ENCODE measurements at regions not wholly inside any gene's neighbourhood (a gene's known extent, or its start where the extent isn't known, plus 50 kb on each side); places are given as distances from the start of the nearest gene placed in this dataset.
"Not testable (repeated sequence)": the region's sequence is repeated elsewhere in the genome, so short reads cannot be mapped to it uniquely, and the experiment has no call there.

DNA sequence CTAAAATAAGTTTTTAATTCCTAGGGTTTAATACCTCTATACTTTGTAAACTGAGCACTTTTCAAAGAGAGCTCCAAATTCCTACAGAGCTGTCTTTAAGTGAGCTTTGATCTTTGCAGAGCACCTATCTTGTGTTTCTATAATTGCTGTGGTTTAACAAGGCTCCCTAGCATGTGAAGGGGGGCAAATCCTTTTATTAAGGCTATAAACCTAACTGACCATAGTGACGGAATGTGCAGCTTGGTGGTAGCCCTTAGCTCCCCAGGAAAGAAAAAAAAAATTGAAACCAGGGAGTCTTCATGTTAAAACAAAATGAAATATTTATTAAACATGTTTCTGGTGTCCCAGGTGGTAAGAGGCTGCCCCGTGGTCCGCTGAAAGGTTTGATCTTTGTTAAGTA lies 78.6 kb upstream of the ETAA1 start:
- no peak for DNase-seq

DNA sequence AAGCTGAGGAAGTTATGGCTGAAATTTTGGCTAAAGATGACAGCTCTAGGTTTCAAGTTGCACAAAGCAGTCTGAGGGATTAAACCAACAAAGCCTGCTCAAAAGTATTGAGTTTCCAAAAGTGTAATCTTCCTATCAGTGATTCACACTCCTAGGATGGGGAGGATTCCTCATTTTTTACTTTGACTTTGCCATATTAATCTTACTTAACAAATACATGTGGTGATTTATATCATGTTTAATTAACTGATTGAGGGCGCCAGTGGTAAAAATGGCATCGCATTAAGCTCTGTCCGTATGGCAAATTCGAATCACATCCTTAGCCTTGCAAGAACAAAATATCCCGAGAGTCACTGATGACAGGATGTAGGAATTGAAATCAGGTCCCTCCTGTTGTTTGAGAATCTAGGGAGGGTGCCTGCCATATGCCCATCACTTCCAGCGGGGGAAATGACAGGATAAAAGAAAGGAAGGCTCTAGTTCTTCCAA lies 78.1 kb upstream of the ETAA1 start:
- no peak for DNase-seq

DNA sequence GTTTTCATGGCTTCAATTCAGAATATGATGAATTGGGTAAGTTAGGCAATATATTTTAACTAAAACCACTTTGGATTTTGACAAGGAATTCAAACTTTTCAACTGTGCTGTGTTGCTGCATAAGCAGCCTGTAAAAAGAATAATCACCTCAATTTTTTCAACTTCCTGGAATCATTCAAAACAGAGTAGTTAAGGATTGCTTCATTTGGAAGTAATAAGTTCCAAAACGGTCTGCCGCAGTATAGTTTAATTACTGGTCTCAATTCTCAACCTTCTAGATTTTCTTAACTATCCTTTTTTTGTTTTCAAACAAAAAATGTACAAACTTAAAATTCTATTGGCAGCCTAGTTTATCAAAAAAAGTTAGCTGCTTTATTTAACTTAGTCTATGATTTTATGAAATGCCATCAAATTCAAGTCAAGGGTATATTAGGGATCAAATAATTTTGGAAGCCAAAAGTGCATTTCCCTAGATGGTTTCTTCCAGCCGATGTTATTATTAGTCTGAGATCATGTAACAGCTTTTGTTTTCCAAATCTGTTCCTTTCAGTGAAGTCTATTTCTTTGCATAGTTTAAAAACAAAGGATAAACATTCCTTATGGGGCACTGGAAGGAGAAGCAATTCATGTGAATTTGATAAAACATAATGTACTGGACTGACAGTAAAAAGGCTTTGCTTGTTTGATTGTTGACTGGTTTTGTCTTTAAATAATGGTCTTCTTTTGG lies 76.1 kb upstream of the ETAA1 start:
- no peak for DNase-seq

DNA sequence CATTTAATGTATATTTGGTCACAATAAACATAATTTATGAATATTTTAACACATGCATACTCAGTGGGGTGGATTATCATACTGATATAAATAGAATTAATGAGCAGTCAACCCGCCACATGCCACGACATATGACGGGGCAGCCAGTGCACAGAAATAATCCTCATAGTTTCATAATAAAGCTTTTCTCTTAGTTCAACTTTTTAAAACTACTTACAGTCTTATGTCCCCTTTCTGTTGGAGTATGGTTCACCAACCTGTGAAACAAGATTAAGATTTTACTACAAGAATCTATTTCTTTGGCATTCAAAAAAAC lies 75.6 kb upstream of the ETAA1 start:
- DNase-seq = no peak

DNA sequence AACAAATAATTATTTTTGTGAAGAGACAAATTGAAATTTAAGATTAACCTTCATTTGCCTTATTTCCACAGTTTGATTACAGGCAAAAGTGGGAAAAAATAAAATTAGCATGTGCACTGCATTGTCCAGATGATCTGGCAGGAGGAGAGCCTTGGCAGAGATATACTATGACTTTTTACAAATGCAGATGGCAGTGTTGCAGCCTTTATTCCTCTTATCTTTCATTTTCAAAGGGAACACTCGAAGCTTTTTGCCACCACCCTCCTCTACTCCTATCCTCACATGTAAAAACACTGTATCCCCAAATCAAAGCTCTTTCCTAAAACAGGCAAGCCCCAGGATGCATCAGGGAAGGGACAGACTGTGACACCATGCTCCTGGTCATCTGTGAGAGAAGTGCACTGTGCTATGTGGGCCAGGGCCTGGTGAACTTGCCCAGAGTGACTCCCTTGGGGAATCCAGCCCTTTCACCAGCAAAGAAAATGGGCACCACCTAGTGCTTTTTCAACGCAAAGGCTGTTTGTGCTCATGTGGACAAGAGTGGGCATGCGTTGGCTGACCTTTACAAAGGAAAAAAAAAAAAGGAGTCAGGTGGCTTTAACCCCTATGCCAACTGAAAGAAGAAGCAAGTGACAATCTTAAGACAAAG lies 74.7 kb upstream of the ETAA1 start:
- peak; percentile 61 for DNase-seq

DNA sequence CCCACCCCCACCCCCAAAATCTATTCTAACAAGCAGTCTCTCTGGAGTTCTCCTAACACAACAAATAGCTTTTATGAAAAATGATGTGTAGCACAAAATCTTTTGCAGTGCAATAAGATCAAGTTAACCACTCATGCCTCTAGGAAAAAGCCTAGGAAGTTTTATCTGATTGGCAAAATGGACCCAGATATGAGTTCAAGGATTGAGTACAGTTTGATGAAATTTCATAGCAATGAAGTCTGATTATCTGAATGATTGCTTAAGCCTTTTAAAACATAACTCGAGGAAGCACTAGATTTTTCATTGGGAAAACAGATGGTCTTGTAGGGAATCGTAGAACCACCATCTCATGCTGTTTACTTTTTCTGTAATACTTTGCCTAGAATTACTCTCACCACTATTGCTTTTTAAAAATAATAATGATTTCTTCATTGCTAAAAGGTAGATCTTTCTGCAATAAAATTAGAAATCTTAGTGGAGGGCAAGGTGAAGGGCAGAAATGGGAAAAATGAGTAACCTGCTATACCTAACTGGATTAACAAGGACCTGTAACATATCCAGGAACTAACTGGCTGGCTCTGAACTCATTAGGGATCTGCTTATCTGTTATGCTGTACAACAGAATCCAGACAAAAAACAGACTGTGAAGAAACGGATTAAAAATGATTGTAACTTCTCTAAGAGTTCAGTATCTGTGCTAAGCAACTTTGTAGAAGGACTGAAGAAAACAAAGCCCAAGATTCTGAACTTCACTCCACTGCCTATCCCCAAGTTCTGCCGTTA lies 73.7 kb upstream of the ETAA1 start:
- DNase-seq = no peak

DNA sequence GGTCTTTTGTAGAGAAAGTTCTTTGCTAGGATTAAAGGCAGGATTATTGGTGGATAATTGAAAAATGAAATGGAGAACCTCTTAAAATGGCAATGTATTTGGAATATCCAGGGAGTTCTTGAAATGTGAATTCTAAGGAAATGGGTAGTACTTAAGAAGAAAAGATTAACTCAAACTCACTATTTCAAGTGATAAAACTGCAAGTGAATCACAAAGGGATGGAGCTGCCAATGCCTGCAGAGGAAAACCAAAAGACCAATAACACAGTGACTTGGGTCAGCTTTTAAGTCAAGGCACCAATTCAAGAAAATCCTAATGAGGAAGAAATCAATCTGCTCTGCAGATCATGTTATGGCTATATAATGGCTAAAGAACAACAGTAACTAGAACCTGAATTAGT lies 67.6 kb upstream of the ETAA1 start:
- DNase-seq = no peak

DNA sequence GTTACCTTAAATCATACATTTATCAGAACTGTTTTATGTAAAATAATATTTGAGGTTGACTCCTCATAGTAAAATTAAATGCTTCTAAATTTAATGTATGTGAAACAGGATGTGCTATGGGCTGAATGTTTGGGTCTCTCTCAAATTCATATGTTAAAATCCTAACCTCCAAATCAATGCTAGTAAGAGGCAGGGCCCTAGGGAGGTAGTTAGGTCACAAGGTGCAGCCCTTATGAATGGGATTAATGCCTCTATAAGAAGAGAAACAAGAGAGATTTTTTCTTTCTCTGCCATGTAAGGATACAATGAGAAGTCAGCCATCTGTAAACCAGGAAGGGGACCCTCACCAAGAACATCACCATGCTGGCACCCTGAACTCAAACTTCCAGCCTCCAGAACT lies 67.2 kb upstream of the ETAA1 start:
- no peak for DNase-seq

DNA sequence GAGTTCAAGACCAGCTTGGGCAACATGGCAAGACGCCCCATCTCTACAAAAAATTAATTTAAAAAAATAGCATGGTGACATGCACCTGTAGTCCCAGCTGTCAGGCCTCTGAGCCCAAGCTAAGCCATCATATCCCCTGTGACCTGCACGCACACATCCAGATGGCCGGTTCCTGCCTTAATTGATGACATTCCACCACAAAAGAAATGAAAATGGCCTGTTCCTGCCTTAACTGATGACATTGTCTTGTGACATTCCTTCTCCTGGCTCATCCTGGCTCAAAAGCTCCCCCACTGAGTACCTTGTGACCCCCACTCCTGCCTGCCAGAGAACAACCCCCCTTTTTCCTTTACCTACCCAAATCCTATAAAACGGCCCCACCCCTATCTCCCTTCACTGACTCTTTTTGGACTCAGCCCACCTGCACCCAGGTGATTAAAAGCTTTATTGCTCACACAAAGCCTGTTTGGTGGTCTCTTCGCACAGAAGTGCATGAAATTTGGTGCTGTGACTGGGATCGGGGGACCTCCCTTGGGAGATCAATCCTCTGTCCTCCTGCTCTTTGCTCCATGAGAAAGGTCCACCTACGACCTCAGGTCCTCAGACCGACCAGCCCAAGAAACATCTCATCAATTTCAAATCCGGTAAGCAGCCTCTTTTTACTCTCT lies 65.6 kb upstream of the ETAA1 start:
- DNase-seq = not testable (repeated sequence)

DNA sequence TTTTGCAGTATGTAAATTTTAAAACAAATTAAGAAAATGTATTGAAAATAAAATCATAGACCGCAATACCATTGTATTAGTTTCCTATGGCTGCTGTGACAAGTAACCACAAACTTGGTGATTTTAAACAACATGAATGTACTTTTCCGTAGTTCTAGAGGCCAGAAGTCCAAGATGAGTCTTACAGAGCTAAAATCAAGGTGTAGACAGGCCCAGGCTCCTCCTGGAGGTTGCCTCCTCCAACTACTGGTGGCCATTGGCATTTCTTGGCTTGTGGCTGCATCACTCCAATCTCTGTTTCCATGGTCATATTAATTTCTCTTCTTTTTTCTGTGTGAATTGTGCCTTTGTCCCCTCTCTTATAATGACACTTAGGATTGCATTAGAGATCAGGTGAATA lies 59.2 kb upstream of the ETAA1 start:
- DNase-seq = no peak

DNA sequence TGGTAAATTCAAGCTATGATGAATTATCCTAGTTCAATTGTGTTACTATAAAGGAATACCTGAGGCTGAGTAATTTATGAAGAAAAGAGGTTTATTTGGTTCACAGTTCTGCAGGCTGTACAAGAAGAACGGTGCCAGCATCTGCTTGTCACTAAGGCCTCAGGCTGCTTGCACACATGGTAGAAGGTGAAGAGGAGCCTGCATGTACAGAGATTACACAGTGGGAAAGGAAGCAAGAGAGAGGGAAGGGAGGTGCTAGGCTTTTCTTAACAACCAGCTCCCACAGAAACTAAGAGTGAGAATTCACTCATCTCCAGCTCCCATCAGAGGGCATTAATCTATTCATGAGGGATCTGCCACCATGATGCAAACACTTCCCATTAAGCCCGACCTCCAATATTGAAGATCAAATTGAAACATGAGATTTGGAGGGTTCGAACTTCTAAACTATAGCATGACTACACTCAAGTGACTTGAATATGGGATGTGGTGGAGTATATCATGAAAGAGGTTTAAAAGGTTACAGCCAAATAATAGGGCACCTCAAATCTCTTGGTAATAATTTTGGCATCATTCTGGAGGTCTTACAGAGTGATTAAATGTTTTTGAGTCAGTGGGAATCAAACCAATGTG lies 58.4 kb upstream of the ETAA1 start:
- no peak for DNase-seq

DNA sequence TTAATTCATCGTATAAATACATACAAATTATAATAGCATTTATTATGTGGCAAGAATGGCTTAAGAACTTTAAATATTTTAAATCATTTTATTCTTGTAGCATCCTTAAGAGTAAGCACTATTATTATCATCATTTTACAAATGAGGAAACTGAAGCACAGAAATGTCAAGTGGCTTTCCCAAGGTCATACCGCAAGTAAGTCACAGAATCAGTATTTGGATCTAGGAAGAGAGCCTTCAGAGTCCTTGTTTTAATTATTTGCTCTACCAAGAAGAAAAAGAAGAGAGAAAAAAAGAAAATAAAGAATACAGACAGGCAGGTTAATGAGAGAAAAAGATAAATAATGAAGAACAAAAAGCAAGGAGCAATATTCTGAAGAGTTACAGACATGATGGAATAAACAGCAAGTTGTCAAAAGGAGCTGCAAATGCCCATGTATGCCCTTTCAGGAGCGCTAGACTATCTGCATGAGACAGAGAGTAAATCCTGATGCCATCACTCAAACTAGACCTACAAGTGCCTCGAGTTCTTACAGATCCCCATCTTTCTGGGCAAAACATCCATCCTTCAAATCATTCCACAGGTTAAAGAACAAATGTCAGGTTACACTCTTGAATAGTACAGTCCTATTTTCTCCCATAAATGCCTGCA lies 57.8 kb upstream of the ETAA1 start:
- DNase-seq = no peak

DNA sequence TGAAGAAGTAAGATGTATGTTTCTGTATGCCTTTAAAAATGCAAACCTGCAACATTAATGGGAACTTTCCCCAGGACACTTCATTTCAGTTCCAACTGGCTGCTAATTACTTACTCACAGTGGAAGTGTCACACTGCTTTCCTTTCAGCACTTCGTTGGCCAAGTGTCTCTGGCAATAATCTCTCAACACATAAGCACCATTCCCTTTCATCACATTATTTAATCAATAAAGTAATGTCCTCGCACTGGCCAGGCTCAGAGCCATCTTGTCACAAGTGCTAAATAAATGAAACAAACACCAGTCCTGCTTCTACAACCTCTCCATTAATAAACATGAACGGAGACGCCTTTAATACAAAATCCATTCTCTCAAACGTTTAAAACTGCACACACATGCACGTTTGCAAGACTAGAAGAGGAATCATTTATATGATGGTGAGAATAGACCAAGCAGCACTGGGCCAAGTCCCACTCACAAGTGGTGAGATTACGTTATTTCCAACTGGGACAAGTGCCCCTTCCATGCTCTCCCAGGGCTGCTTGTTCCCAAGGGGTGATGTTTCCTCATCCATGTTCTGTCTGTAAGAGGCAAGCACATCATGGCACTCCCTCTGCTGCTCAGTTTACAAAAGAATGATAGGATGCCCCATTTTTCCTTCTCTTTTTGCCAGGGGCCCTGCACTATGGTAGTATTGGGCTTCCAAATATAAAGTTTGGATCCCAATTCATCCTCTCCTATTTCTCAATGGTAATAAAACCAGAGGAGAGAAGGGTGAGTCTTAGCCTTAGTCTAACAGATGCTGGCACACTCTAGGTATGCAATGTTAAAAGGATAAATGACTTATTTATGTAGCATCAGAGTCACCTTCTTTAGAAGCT lies 56.8 kb upstream of the ETAA1 start:
- no peak for DNase-seq

DNA sequence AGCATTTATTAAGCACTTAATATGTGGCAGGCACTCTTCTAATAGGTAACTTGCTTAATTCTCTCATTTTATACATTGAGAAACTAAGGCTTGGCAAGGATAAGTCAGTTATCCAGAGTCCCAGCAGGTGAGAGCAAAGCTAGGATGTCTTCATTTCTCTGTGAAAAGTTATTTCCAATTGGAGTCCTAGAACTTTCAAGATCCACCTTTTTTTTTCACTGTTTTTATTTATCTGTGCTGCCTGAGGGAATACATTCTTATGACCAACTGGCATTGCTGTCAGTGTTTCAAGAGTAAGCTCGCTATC lies 56.2 kb upstream of the ETAA1 start:
- no peak for DNase-seq

DNA sequence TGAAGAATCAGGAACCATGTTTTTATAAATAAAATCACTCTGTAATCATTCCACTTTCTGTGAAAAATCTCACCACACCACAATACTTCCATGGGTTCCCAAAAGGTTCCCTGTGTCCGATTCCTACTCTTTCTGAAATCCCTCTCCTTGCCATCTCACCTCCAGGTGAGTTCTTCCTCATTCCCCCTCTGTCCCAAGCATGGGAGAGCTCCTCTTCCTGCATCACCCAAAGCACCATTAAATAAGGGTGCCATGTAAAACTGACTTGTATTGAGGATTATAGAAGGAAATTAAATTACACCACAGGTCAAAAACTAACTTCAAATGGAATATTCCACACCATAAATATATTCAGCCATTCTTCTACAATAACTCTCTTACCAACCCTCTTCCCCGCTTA lies 55.8 kb upstream of the ETAA1 start:
- no peak for DNase-seq

DNA sequence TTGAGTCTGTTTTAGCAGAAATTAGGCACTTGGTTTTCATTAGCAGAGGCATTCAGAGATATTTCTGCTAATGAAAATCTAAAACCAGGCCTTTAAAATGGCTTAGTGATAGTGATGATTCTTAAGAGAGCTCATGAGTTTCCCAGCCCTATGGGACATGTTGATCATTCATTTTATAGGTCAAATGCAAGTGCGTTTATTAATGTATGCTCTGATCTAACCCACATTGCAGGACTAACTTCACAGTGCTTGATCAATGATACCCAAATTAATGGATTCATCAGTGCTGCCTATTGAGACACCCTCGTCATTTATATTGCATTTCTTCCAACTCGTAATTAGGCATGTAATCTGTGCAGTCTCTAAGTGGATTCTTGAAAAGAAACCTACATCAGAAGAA lies 54.7 kb upstream of the ETAA1 start:
- no peak for DNase-seq

DNA sequence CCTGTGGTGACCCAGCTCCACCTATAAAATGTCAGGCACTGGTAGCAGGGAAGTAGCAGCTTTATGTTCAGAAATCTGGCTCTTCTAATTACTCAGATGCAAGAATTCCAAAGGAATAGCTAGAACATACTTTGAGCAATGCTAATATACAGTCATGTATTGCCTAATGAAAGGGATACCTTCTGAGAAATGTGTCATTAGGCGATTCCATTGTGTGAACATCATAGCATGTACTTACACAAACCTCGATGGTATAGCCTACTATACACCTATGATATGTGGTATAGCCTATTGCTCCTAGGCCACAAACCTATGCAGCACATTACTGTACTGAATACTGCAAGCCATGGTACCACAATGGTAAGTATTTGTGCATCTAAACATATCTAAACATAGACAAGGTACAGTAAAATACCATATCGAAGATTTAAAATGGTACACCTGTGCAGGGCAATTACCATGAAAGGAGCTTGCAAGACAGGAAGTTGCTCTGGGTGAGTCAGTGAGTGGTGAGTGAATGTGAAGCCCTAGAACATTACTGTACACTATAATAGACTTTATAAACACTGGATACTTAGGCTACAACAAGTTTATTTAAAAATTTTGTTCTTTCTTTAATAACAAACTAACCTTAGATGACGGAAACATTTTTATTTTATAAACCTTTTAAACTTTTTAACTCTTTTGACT lies 50.3 kb upstream of the ETAA1 start:
- no peak for DNase-seq

Data from NCI-H774 (cell line).